GM18519 (cell line): ENCODE measurements at regions not wholly inside any gene's neighbourhood (a gene's known extent, or its start where the extent isn't known, plus 50 kb on each side); places are given as distances from the start of the nearest gene placed in this dataset.

ENCODE experiments used
- ATAC-seq: cut with Tn5 transposase; IDR thresholded peaks from one replicate; pipeline ENCODE4 v1.9.1; 2021; ENCODE audit warnings: mild to moderate bottlenecking, moderate library complexity; ENCODE audit not compliant: unreplicated experiment, low FRiP score

DNA sequence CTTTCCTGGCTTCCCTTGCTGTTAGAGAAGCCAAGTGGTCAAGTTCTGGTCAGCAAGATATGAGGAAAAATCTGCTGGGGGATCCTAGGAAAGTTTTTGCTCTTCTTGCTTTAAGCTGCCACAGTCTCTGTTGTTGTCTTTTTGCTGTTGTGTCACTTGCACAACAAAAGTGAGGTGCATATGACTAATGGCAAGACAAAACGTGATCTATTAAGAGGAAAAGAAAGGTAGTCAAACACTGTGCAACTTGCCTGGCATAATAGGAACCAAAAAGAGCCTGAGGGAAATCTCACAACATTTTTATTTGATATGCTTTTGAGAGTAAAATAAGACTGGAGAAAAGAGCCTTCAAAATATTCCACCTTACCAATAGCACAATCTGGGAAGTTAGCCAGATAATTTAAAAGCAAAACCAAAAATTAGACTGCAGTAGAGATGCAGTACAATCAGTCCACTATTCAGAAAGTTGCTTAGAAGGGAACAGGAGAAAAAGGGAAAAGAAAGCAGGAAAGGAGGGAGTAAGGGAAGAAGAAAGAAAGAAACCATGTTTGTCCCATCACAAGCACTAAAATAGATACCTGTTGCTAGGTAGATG lies 110.0 kb upstream of the SLC4A7 start:
- ATAC-seq = no peak

DNA sequence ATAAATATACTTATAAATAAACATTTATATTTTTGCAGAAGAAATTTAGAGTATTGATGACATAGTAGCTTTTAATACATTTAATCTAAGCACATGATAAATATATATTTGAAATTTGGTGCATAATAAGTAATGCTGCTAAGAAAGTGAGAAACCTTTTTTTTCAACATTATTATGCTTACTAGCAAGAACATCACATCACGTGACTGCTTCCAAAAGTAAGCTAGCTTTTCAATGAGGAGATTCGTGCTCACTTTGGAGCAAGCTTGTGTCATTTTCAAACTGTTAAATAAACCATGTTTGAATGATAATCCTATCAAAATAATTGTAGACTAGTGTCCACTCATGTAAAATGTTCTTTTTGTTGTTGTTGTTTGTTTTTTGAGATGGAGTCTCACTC lies 109.0 kb upstream of the SLC4A7 start:
- no peak for ATAC-seq

DNA sequence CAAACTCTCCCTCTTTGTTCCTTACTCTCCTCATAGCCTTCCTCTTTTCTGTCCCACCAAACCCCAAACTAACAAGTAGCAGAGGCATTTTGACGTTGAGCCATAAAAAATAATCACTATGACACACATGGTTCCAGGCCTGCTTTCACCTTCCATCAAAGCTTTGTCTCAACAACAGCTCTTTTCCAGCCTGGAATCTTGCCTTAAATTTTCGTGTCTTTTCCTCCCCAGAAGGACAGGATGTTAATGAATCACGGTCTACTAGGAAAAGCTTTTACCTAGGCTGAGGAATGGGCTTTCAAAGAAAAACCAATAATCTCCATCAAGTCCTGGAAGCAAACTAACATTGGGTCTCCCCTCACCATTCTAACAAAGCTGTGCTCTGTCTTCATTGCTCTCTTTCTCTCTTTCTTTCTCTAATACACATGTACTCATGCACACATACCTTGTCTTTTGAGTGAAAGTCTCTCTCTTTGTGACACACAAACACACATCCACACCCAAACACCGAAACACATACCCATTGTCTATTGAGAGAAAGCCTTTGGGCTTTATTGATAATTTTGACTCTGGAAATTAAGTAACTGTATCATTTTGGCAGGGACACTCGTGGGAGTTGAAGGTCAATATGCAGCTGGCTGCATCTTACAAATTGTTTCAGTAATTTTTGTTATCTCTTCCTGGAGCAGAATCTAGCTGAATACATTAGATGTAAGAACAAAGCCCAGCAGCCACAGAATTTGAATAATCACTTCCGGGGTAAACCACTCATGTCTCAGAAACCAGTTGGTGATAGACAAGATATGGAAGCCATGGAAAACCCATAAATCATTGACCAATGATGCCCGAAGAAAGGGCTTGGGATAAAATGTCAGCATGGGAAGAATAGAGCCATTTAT lies 107.4 kb upstream of the SLC4A7 start:
- ATAC-seq = no peak

DNA sequence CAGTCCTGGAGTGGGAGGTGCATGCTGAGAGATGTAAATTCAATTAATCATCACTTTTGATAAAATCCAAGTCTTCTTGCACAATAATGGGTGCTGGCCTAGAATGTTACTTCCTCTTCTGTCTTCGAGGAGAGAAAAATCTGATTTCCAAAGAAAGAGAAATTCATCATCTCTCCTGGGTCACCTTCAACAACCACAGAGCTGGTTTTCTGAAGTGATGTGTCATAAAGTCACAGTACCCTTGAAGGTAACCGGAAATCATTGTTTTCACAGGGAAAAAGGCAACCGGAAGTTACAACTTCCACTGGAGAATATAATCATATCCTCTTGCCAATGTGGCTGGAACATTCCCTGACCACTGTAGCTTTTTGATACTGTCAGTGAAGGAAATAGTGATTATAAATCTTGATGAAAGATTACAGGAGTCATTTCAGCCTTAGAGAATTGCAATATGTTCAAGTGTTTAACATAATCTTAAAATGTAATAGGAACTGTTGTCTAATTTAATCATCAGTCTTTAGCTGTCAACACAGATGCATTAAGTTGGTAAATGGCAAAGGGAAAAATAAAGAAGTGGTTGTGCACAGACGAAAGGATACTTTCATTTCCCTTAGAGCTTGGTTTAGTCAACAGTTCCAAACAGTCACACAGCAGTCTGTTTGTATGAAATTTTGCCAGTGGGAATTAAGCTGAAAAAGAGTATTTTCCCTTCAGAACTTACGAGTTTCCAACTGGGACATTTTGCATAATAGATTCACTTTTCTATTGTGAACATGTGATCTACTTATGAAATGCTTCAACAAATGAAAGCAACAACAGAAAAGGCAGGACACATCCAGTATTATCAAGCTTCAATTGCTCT lies 106.5 kb upstream of the SLC4A7 start:
- no peak for ATAC-seq

DNA sequence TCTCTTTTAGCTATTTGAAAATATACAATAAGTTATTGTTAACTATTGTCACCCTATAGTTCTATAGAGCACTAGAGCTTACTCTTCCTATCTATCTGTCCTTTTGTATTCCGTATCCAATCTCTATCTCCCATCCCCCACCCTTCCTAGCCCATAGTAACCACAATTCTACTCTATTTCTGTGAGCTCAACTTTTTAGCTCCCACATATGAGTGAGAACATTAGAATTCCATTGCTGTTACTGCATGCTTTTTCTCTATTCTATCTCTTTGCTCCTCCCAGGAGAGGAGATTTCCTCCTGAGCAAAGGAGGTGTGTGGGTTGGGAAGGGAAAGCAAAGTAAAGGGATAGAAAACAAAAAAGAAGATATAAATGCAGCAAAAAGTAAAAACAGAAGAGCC lies 105.6 kb upstream of the SLC4A7 start:
- ATAC-seq = no peak

DNA sequence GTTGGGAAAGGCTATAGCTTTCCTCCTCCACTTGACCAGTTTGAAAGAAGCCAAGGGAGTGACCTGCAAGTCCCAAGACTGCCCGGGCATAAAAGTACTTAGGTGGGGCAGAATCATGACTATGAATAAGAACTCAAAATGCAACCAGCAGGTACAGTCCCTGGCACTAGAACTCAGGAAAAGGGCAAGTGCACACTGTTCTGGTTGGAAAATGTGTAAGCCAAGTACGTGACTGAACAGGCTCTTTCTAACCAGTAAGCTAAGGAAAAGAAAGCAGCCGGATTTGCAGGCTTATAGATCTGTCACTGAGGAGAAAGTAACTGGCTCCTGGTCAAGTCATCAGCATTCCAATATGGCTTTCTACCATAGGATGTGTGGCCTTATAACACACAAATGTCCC lies 101.2 kb upstream of the SLC4A7 start:
- no peak for ATAC-seq

DNA sequence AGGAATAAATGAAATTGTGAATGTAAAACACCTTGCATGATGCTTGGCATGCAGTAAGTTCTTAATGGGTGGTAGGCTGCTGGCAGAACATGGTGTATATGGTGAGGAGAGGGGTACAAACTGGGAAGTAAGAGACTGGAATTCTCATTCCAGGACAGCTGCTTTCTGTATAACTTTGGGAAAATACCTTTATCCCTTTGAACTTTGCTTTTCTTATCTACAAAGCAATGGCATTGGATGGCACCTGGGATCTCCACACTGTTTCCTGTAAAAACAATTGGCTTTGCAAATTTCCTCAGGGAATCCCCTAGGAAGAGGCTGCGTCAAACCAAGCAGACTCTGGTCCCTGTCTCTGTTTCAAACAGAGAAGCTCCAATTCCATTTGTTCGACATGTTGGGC lies 100.7 kb upstream of the SLC4A7 start:
- no peak for ATAC-seq

DNA sequence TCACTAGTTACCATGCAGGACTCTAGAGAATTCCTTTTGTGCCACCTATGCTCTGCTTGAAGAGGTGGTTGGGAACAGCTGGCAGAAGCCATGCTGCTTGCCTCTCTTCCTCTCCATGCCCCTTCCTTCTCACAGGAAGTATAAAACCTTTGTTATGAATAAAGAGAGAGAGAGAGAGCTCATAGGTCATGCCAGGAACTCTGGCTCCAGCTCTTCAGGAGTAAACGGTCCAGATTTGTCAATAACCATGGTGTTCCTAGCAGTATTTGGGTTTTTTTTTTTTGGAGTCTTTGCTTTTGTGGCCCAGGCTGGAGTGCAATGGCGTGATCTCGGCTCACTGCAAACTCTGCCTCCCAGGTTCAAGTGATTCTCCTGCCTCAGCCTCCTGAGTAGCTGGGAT lies 97.7 kb upstream of the SLC4A7 start:
- no peak for ATAC-seq

DNA sequence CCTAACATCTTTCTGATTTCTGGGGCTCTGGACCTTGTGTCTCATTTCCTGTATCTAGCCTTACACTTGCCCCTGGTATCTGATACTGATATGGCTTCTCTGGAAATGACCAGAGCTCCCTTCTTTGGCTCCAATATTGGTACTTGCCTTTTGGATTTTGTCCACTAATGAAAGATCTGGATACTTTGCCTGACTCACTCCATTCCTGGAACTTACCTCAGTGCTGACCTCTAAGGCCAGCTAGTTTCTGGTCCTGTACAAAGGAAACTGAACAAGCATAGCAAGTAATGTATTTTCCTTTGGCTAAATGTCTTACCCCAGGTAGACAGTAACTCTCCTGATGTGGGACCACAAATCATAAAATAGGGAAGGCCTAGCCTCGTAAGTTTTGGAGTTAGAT lies 93.8 kb upstream of the SLC4A7 start:
- no peak for ATAC-seq

DNA sequence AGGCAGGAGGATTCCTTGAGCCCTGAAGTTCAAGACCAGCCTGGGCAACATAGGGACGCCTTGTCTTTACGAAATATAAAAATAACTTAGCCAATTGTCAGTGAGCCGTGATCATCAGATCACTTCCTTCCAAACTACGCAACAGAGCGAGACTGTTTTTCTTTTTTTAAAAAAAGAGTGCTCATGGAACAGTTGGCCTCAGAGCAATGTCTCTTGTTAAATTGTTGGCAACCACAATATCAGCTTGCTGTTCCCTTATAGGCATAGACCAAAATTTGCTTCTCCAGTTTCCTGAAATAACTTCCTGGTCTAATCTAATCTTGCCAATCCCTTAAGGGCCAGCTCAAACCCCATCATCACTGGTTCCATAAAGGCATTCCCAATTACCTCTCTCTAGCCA lies 93.3 kb upstream of the SLC4A7 start:
- ATAC-seq = no peak

DNA sequence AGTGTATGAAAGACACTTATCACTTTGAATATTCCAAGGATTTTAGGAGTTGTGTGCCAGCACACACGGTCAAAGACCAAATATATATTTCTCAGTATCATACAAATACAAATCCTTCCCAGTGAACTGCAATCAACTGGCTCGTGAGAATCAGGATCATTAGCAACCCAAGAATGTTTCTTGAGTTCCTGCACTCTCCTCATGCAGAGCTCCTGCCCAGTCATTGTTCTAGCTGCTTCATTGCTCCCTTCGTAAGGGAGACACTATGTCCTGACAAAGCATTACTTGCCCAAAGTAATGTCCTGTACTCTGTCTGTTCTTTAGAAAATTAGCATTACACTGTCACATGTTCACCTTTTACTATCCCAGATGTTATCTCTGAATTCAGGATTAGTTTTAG lies 92.0 kb upstream of the SLC4A7 start:
- no peak for ATAC-seq

DNA sequence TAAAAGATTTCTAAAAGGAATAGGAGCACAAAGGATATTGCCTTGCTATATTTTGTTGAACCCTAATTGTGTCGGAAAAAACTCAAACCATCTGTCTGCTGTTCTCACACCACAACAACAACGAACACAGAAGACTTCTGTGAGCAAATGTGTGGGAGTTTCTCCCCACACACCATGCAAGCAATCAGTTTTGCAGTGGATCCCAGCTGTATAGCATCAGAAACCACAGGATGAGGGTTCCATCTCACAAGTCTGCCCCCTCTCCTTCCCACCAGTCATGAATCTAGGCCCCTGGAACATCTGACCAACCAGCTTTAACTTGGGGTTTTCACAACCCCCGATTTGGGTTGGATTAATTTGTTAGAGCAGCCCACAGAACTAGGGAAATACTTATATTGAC lies 91.3 kb upstream of the SLC4A7 start:
- ATAC-seq = no peak

DNA sequence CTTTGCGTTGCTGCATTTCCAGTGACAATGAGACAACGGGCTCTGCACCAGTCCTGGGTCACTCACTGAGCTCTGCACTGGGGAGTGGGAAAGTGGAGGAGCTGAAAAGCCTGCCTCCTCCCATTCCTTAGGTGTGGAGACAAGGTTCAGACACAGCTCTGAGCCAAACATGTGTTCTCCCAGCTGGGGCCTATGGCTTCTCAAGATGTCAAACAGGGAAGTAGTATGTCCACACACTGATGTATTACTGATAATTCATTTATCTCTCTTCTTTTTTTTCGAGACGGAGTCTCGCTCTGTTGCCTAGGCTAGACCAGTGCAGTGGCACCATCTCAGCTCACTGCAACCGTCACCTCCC lies 90.2 kb upstream of the SLC4A7 start:
- no peak for ATAC-seq

DNA sequence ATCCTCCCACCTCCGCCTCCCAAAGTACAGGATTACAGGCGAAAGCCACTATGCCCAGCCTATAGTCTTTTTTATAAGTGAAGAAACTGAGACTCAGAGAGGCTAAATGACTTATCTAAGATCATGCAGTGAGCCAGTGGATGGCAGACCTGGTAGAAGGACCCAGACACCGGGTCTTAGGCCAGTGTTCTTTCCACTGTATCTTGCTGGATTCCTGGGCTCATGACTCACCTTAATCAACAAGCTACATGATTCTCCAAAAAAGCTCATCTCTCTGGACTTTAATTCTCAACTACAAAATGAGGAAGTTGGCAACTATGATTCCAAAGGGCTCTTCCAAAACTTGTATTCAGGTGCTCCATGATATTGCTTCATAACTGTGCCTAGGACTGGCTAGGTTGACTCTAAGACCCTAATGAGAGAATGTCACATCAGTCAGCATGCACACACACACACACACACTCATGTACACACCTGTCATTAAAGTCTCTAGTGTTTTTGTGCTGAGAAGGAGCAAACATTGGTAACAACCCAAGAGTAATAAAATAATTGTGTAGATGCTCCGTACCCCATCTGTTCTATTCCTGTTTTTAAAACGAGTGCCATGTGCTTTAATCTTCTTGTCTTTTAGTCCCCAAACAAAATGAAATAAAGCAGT lies 89.7 kb upstream of the SLC4A7 start:
- ATAC-seq = no peak

DNA sequence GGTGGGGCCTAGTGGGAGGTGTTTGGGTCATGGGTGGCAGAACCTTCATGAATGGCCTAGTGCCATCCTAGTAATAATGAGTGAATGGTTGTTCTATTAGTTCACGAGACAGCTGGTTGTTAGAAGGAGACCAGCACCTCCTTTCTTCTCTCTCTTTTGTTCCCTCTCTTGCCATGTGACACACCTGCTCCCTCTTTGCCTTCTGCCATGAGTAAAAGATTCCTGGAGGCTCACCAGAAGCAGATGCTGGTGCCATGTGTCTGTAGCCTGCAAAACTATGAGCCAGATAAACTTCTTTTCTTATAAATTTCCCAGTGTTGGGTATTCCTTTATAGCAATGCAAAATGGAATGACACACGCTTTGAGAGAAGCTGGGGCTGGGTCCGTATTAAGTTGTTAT lies 89.0 kb upstream of the SLC4A7 start:
- ATAC-seq = no peak

DNA sequence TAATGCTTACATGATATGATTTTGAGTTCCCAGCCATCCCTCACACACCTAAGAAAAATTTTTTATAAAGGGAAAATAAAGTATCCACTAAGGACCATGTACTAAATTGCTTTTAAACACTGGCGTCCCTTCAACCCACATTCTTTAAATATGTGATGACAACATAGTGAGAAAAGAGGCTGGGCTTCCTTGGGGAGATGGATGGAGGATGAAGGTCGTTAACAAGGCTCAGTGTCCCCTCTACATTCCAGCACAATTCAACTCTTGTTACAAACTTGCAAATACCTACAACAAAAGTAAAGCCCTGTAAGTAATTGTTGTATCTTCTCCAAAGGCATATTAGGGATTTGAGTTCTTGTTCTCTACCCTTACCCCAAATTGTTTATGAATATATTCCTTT lies 87.2 kb upstream of the SLC4A7 start:
- ATAC-seq = no peak

DNA sequence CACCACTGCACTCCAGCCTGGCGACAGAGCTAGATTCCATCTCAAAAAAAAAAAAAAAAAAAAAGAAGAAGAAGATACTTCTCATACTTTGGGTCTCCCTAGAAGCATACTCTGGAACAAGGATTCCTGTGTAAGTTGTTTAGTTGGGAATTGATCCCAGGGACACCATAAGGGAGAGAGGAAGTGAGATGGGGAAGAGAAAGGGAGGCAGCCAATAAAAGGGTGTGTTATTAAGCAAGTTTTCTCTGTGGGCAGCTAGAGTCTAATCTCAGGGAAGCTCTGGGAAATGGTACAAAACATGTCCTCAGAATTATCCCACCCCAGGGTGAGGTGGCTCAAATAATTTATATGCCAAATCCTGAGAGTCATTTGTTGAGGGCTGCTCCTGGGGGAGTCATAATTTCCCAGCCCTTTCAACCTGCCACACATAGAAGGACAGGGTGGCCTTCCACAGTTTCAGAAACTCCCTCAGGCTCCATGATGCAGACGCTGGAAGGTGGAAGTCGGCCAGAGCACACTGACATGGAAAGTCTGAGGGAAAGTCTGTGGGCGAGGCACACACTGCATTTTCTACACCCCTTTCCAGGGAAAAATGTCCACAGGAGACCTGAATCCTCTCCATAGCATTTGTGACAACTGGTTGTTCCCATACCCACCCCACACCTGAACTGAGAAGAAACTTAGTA lies 86.4 kb upstream of the SLC4A7 start:
- no peak for ATAC-seq

DNA sequence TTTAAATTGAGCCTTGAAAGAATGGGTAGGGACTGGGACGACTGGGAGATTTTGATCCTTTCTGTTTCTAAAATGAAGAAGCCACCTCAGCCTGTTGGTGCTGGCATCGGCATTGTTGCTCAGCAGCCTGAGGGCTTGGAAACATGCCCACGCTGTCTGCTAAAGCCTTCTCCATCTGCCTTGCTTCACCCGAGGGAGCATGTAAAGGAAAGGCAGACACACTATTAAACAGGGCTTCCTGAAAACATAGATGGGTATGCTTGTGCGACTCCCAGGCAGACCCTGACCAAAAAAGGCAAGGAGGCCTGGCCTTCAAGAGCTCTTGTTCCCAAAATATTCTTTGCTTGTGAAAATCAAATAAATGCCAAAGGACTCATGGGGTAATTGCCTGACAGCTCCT lies 84.2 kb upstream of the SLC4A7 start:
- ATAC-seq = no peak

DNA sequence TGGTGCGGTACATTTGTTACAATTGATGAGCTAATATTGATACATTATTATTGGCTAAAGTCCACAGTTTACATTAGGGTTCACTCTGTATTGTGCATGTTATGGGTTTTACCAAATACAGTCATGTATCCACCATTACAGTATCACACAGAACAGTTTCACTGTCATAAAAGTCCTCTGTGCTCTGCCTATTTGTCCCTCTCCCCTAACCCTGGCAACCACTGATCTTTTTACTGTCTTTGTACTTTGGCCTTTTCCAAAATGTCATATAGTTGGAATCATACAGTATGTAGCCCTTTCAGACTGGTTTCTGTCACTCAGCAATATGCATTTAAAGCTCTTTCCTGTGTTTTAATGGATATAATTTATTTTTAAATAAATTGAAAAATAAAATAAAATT lies 83.1 kb upstream of the SLC4A7 start:
- ATAC-seq = no peak

DNA sequence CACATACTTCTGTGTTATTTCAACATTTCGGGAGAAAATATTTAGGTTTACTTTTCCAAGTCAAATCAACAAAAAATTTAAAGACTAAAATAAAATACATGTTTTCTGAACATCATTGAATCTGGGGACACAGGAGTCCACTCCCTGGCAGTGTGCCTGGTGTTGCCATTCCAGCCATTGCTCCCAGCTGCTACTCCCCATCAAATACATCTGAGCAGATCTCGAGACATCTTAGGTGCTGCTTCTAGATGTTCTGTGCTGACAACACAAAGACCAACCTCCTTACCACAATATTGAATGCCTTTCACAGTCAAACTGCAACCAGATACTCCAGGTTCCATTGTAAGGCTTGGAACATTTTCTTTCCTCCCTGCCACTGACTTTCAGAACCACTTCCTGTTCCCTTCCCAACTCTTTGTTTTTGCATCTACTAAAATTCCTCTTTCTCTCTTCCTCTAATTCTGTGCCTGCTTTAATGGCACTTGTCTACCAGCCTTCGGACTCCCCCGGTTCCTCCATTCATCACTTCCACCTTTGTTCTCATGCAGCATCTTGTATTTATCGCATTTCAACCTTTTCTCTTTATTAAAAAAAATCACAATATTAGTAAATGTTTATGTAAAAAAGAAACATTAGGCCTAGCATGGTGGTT lies 81.1 kb upstream of the SLC4A7 start:
- no peak for ATAC-seq
